IPS-18a (cell line): ENCODE measurements at regions not wholly inside any gene's neighbourhood (a gene's known extent, or its start where the extent isn't known, plus 50 kb on each side); places are given as distances from the start of the nearest gene placed in this dataset.

Experiments
- H3K27ac ChIP-seq: one replicate; pipeline ENCODE4 v1.5.1; 2013; ENCODE audit warnings: low read length
- H3K27me3 ChIP-seq: one replicate; pipeline ENCODE4 v1.6.1; 2013; ENCODE audit warnings: mild to moderate bottlenecking, low read length; ENCODE audit not compliant: control insufficient read depth, insufficient read depth
- H3K36me3 ChIP-seq: one replicate; pipeline ENCODE4 v1.6.1; 2013; ENCODE audit warnings: low read depth, low read length; ENCODE audit not compliant: control insufficient read depth
- H3K4me1 ChIP-seq: one replicate; pipeline ENCODE4 v1.6.1; 2013; ENCODE audit warnings: low read depth, low read length; ENCODE audit not compliant: control insufficient read depth
- H3K4me3 ChIP-seq: one replicate; pipeline ENCODE4 v1.5.1; 2013; ENCODE audit warnings: low read length
- H3K9ac ChIP-seq: one replicate; pipeline ENCODE4 v1.6.1; 2013; ENCODE audit warnings: mild to moderate bottlenecking, low read length, moderate library complexity
- H3K9me3 ChIP-seq: one replicate; pipeline ENCODE4 v1.6.1; 2013; ENCODE audit warnings: low read depth, low read length; ENCODE audit not compliant: control insufficient read depth

DNA sequence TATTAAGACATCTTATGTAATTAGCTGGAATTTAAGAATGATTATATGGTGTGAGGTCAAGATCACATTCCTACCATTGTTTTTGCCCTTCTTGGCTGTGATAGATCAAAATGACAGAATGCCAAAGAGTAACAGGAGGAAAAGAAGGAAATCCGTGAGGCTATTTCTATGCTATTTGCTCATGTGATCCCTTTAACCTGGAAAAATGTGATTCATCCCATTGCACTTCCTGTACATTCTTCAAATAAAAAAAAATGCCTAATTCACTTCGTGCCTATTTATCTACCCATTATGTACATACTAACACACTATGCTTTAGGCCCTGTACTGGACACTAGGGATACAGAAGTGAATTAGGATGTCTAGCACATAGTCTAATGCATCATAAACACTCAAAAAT, 154.1 kb upstream of the PAPPA start:
- H3K27me3 ChIP-seq: no peaks in the 10 kb centered on the region
- no peaks in the 10 kb centered on the region for H3K36me3 ChIP-seq
- H3K4me3 ChIP-seq: no peak overlapping the region
- H3K4me1 ChIP-seq: no peaks in the 10 kb centered on the region
- H3K9me3 ChIP-seq: no peaks in the 10 kb centered on the region
- H3K9ac ChIP-seq: no peak overlapping the region
- H3K27ac ChIP-seq: no peak overlapping the region

DNA sequence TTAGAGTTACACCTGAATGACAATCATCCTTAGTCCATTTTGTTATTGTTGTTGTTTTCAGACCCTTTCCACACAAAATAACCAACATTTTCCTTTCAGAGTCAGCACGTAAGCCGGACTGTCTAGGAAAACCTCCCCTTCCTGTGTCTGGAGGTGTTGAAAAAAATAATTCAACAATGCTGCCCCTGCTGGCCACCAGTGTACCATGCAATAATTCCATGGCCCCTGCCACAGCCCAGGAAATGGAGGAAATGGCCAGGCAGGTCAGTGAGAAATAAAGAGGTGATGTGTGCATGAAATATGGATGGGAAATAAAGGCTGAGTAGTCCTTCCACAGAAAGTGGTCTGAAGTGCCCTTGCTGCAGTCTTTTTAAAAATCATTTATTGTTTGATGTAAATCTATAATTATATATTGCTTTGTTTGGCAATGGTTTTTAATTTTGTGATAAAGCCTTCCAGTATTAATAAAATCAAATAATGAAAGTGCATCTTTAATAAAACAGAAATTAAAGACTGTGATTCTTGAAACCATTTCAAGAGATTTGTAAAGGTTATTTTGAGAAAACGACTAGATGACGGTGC, 152.8 kb upstream of the PAPPA start:
- no peaks in the 10 kb centered on the region for H3K9me3 ChIP-seq
- no peaks in the 10 kb centered on the region for H3K4me1 ChIP-seq

DNA sequence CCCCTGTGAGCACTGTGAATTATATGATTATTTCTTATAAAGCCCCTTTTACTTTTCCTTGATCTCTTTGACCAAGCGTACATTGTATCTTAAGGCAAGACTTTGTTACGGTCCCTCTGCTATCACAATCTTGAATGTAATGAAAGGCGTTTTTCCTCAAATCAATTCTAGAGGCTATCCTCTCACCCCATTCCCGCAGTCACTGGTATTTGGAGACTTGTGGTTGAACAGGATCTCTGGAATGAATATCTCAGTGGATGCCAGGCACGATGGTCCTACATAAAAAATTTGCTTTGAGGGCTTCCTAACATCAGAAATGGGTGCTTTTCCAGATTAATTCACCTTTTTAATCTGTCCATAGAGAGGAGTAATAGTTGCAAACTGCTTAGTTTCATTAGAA, 151.4 kb upstream of the PAPPA start:
- no peaks in the 10 kb centered on the region for H3K27me3 ChIP-seq
- no peaks in the 10 kb centered on the region for H3K36me3 ChIP-seq
- H3K4me1 ChIP-seq: no peaks in the 10 kb centered on the region
- H3K9ac ChIP-seq: no peak overlapping the region
- H3K9me3 ChIP-seq: no peaks in the 10 kb centered on the region
- H3K27ac ChIP-seq: no peak overlapping the region
- no peak overlapping the region for H3K4me3 ChIP-seq

More for the DNA sequence above, 152.8 kb upstream of the PAPPA start:
- Histone ChIP-seq H3K4me3 (no peak overlapping the region), H3K36me3 (no peaks in the 10 kb centered on the region), H3K27ac (no peak overlapping the region), H3K27me3 (no peaks in the 10 kb centered on the region), H3K9ac (no peak overlapping the region)

DNA sequence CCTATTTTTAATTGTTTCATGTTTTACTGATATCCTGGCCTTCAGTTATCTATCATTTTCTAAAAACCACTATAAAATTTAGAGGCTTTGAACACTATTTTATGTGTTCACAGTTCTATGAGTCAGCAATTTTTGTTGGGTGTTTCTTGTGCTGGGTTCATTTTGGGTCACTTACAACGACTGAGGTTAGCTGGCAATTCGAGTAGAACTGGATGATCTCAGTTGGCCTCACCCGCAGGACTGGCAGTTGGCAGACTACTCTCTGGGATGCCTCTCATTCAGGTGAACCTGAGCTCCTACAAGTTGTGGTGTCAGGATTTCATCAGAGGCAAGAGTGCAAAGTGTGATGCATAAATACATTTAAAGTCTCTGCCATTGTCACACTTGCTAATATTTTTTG, 151.0 kb upstream of the PAPPA start:
- H3K9me3 ChIP-seq: no peaks in the 10 kb centered on the region
- no peaks in the 10 kb centered on the region for H3K27me3 ChIP-seq
- no peak overlapping the region for H3K9ac ChIP-seq
- no peak overlapping the region for H3K4me3 ChIP-seq
- H3K4me1 ChIP-seq: no peaks in the 10 kb centered on the region
- H3K36me3 ChIP-seq: no peaks in the 10 kb centered on the region
- H3K27ac ChIP-seq: no peak overlapping the region

DNA sequence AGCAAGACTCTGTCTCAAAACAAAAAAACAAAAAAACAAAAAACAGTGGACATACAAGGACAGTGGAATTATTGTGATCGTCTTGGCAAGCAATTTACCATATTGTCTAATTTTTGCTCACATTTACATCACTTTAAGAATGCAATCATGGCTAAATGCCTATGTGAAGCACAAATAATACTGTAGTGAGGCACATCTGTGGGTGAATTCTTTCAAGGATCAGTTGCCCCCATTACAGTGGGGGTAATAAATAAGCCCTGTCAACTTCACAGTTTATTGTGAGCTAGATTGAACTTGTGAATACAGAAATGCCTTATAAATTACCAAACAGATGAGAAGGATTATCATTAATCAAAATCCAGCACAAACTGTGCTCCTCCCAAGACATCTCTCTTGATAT, 150.2 kb upstream of the PAPPA start:
- Histone ChIP-seq H3K4me1 (no peaks in the 10 kb centered on the region), H3K9ac (no peak overlapping the region), H3K27ac (no peak overlapping the region), H3K4me3 (no peak overlapping the region), H3K27me3 (no peaks in the 10 kb centered on the region), H3K9me3 (no peaks in the 10 kb centered on the region), H3K36me3 (no peaks in the 10 kb centered on the region)

DNA sequence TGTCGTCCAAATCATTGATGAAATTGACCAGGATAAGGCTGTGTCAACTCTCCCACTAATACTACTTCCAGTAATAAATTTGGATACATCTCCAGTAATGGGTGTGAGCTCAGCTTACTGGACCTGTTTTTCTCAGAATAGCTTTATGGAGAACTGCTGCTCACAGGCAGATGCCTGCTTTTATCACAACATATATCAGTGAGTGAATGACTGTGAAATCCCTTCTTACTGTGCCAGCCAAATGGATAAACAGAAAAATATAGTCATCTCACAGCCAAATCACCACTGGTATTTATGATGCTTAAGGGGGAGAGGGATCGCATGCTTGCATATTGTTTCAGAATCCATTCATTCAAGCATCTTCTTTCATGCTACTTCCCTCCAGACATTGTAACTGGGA, 148.4 kb upstream of the PAPPA start:
- no peaks in the 10 kb centered on the region for H3K36me3 ChIP-seq
- no peaks in the 10 kb centered on the region for H3K9me3 ChIP-seq
- no peak overlapping the region for H3K27ac ChIP-seq
- H3K4me3 ChIP-seq: no peak overlapping the region
- no peaks in the 10 kb centered on the region for H3K27me3 ChIP-seq
- no peaks in the 10 kb centered on the region for H3K4me1 ChIP-seq
- H3K9ac ChIP-seq: no peak overlapping the region

DNA sequence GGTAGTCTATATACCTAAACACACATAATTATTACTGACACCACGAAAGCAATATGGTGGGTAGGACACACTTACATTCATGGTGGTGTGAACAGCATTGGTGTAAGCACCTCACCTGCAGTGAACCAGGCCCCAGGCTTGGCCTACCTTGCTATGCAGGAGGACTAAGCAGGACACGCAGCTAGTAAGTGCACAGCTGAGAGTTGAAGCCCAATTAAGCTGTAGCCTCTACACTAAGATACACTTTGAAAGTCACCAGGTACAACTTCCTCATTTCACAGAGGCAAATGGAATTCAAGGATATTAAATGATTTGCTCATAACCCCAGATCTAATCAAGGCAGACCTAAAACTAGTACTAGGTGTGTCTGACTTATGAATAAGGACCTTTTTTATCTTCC, 145.8 kb upstream of the PAPPA start:
- no peak overlapping the region for H3K4me3 ChIP-seq
- H3K27ac ChIP-seq: no peak overlapping the region
- no peak overlapping the region for H3K9ac ChIP-seq
- no peaks in the 10 kb centered on the region for H3K9me3 ChIP-seq
- no peaks in the 10 kb centered on the region for H3K4me1 ChIP-seq
- H3K27me3 ChIP-seq: no peaks in the 10 kb centered on the region
- H3K36me3 ChIP-seq: no peaks in the 10 kb centered on the region

DNA sequence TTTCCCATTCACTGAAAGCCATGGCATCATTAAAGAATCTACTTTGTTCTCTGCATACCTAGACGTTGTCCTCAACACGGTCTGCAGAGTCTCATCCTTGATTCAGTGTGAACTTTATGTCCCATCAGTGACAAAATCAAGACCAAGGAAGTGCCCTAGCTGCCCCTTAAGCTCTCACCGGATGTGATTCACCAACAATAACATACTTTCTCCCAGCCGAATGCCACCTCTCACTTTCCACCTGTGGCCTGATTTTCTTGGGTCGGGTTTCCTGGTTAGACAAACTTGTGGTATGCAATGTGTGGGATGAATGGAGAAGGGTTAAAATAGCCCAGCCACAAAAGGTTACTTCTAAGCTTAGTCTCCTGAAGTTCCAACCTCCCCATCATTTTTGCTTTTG, 145.3 kb upstream of the PAPPA start:
- no peaks in the 10 kb centered on the region for H3K4me1 ChIP-seq
- no peak overlapping the region for H3K27ac ChIP-seq
- H3K9ac ChIP-seq: no peak overlapping the region
- no peak overlapping the region for H3K4me3 ChIP-seq
- no peaks in the 10 kb centered on the region for H3K36me3 ChIP-seq
- no peaks in the 10 kb centered on the region for H3K27me3 ChIP-seq
- no peaks in the 10 kb centered on the region for H3K9me3 ChIP-seq

DNA sequence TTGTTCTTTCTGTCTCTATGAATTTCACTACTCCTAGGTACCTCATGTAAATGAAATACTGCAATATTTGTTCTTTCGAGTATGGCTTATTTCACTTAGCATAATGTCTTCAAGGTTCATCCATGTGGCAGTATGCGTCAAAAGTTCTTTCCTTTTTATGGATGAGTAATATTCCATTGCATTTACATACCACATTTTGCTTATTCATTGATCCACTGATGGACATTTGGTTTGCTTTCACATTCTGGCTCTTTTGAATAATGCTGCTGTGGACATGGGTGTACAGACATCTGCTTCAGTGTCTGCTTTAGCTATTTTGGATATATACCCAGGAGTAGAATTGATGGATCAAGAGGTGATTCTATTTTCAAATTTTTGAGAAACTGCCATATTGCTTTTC, 144.2 kb upstream of the PAPPA start:
- H3K36me3 ChIP-seq: no peaks in the 10 kb centered on the region
- H3K9ac ChIP-seq: no peak overlapping the region
- H3K27me3 ChIP-seq: no peaks in the 10 kb centered on the region
- H3K4me3 ChIP-seq: no peak overlapping the region
- no peak overlapping the region for H3K27ac ChIP-seq
- H3K9me3 ChIP-seq: no peaks in the 10 kb centered on the region
- no peaks in the 10 kb centered on the region for H3K4me1 ChIP-seq

DNA sequence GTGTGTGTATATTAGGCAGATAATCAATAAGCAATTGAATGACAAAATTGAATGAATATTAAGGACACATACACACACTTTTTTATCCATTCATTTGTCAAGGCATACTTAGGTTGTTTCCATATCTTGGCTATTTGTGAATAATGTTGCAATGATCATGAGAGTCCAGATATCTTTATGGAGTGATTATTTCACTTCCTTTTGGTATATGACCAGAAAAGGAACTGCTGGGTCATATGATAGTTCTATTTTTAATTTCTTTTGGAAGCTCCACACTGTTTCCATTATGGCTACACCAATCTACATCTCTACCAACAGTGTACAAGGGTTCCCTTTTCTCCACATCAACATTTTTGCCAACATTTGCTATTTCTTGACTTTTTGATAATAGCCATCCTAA, 137.7 kb upstream of the PAPPA start:
- no peaks in the 10 kb centered on the region for H3K4me1 ChIP-seq
- no peak overlapping the region for H3K27ac ChIP-seq
- no peak overlapping the region for H3K4me3 ChIP-seq
- H3K36me3 ChIP-seq: no peaks in the 10 kb centered on the region
- H3K9me3 ChIP-seq: no peaks in the 10 kb centered on the region
- H3K27me3 ChIP-seq: no peaks in the 10 kb centered on the region
- H3K9ac ChIP-seq: no peak overlapping the region

DNA sequence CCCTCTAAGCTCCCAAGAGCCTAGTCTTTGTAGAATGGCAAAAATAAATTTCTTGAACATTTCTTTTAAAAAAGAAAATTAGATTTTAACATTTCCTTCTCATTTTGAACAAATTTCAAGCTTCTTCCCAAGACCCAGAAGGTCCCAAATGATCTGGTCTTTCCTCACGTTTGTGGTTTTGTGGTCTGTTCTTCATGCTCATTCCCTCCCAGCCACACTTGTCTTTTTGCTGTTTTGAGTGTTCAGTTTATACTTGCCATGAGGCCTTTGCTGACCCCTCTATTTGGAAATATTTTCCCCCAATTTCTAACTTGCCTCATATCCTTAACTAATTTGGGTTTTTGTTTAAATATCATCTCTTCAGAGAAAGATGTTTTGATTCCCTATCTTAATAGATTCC, 133.4 kb upstream of the PAPPA start:
- Histone ChIP-seq H3K27ac (no peak overlapping the region), H3K36me3 (no peaks in the 10 kb centered on the region), H3K4me1 (no peaks in the 10 kb centered on the region)

DNA sequence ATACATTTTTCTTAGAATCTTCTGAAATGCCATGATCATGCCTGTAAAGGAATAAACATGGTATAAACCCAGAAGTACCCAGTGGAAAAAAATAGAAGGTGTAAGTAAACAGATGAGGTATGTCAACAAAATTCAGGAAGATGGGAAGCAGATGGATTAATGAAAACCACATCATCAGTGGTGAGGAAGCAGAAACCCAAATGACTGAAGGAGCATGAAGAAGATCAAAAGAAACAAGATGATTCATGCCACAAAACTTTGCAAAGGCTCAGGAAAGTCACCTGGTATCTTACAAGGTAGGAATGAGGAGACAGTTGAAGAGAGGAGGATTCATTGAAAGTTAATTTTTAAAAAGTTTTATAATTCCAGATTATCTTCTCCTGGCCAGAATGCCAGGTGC, 132.8 kb upstream of the PAPPA start:
- H3K4me1 ChIP-seq: no peaks in the 10 kb centered on the region
- H3K36me3 ChIP-seq: no peaks in the 10 kb centered on the region
- H3K27me3 ChIP-seq: no peaks in the 10 kb centered on the region
- no peak overlapping the region for H3K9ac ChIP-seq
- no peak overlapping the region for H3K27ac ChIP-seq
- H3K9me3 ChIP-seq: no peaks in the 10 kb centered on the region
- H3K4me3 ChIP-seq: no peak overlapping the region

More for the DNA sequence above, 133.4 kb upstream of the PAPPA start:
- no peak overlapping the region for H3K4me3 ChIP-seq
- no peaks in the 10 kb centered on the region for H3K9me3 ChIP-seq
- no peak overlapping the region for H3K9ac ChIP-seq
- no peaks in the 10 kb centered on the region for H3K27me3 ChIP-seq
